ENCODE measurements at regions not wholly inside any gene's neighbourhood (a gene's known extent, or its start where the extent isn't known, plus 50 kb on each side); places are given as distances from the start of the nearest gene placed in this dataset.

DNA sequence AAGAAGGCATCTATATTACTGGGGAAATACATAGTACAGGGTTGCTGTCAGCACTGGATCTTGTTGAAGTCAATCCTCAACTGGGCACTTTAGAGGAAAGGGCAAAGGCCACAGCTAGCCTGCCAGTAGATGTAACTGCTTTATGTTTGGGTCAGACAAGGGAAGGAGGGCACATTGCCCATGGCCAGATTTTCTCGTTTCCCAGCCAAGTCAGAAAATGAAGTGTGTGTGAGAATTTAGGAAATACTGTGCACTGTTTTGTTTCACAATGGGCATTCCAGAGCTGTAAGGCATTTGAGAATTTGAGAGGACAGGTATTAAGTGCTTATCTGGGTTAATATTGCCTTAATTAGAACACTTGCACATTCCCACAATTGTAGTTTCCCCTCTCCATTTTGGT lies 183.9 kb upstream of the MCHR2 start:
- Histone ChIP-seq H3K9me3 (no peaks in the 10 kb centered on the region), H3K4me1 (peaks cover 0 to 26% (median 10%) of the 10 kb centered on the region in 4 donors), H3K36me3 (no peaks in the 10 kb centered on the region), H3K4me3 (no peak overlapping the region), H3K27ac (no peak overlapping the region), H3K27me3 (no peaks in the 10 kb centered on the region)
- TF ChIP-seq, protein P1, sequence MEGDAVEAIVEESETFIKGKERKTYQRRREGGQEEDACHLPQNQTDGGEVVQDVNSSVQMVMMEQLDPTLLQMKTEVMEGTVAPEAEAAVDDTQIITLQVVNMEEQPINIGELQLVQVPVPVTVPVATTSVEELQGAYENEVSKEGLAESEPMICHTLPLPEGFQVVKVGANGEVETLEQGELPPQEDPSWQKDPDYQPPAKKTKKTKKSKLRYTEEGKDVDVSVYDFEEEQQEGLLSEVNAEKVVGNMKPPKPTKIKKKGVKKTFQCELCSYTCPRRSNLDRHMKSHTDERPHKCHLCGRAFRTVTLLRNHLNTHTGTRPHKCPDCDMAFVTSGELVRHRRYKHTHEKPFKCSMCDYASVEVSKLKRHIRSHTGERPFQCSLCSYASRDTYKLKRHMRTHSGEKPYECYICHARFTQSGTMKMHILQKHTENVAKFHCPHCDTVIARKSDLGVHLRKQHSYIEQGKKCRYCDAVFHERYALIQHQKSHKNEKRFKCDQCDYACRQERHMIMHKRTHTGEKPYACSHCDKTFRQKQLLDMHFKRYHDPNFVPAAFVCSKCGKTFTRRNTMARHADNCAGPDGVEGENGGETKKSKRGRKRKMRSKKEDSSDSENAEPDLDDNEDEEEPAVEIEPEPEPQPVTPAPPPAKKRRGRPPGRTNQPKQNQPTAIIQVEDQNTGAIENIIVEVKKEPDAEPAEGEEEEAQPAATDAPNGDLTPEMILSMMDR (IDR thresholded peaks at IDR 0.05): no peak
- intact Hi-C loops (cut with DNase I; ENCODE audit: low total_unique reads): no loop called here
- DNase-seq: no peak

GRCh38 chr6:100176951-100177710 lies 183.1 kb upstream of the MCHR2 start:
- TF ChIP-seq, protein P1 (IDR thresholded peaks at IDR 0.05): no peak
- H3K4me1 ChIP-seq: peaks cover 0 to 26% (median 10%) of the 10 kb centered on the region in 4 donors
- H3K36me3 ChIP-seq: no peaks in the 10 kb centered on the region
- no peaks in the 10 kb centered on the region for H3K9me3 ChIP-seq
- H3K27me3 ChIP-seq: no peaks in the 10 kb centered on the region
- no peak overlapping the region for H3K4me3 ChIP-seq
- intact Hi-C loops (cut with DNase I; ENCODE audit: low total_unique reads): no loop called here
- H3K27ac ChIP-seq: no peak overlapping the region
- DNase-seq: no peak

DNA sequence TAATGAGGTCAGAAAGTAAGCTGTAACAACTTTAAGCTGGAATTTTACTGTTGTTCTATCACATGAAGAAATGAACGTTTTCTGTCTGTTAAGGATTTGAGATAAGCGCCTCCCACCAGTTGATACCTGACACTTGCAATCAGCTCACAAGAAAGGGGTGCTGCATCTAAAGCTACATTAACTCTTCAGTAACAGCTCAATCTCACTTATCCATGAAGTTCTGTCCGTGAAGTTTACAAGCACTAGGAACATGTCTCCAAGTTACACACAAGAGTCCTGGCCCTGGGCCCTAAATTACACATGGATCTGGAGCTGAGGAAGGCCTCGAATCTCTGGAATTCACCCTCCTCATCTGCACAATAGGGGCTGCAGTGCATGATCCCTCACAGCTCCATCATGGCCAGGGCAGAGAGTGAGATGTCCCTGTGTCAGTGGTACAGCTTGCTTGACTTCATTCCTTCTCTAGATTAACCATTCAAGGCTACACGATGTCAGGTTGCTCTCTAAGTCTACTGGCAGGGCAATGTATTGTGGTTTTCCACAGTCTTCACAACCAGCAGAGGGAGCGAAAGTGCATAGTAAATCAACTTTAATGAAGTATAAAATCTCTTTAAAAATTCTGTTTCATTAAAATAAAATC lies 182.4 kb upstream of the MCHR2 start:
- Histone ChIP-seq H3K27me3 (no peaks in the 10 kb centered on the region), H3K27ac (peak overlapping the region in 1 of 2 donors; percentile 16), H3K9me3 (no peaks in the 10 kb centered on the region), H3K36me3 (no peaks in the 10 kb centered on the region), H3K4me3 (no peak overlapping the region), H3K4me1 (peaks cover 0 to 26% (median 10%) of the 10 kb centered on the region in 4 donors)
- intact Hi-C loops (cut with DNase I; ENCODE audit: low total_unique reads): no loop called here
- DNase-seq: peak in 1 of 2 donors; percentile 34
- TF ChIP-seq, protein P1 (IDR thresholded peaks at IDR 0.05): no peak

DNA sequence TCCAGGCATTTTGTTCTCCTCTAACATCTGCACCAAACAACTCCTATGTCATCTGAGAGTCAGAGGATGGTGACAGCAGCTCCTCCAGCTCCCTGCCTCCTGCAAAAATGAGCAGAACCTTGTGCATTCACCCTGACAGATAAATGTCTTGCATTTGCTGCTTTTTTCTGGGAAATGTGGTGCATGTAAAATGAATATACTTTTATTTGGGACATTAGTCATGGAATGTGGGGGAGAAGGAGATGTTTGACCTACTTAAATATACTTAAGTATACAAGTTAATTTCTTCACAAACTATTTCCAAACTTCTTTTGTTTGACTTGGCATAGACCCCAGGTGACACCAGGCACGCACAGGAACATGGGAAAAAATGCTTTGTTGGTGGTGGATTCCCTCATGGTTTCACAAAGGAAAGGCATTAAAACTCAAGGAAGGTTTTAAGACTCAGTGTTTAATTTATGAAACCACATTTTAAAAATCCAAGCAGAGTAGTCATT lies 181.8 kb upstream of the MCHR2 start:
- Histone ChIP-seq H3K27me3 (no peaks in the 10 kb centered on the region), H3K9me3 (no peaks in the 10 kb centered on the region), H3K4me1 (peaks cover 0 to 26% (median 10%) of the 10 kb centered on the region in 4 donors), H3K27ac (peak overlapping the region in 1 of 2 donors; percentile 16), H3K4me3 (no peak overlapping the region), H3K36me3 (no peaks in the 10 kb centered on the region)
- TF ChIP-seq, protein P1 (IDR thresholded peaks at IDR 0.05): no peak
- intact Hi-C loops (cut with DNase I; ENCODE audit: low total_unique reads): no loop called here
- DNase-seq: no peak

DNA sequence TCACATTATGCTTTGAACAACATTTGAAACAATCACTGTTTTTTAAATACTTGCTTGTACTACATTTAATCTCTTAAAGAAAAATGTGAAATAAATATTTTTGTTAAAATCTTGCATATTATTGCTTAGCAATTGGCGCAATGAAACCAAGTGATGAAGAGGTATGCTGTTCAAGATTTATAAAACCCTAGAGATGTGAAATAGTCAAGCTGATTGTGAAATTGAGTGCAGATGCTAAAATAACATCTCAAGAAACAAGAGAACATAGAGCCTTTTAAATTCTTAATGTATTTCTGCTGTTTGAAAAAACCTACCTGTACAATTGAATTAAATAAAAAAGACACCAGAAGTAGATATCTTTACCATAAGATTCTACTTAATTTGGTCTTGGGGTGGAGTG lies 179.2 kb upstream of the MCHR2 start:
- intact Hi-C loops (cut with DNase I; ENCODE audit: low total_unique reads): no loop called here
- Histone ChIP-seq H3K27ac (no peak overlapping the region), H3K4me3 (no peak overlapping the region), H3K4me1 (peaks cover 0 to 26% (median 10%) of the 10 kb centered on the region in 4 donors), H3K36me3 (no peaks in the 10 kb centered on the region), H3K9me3 (no peaks in the 10 kb centered on the region), H3K27me3 (no peaks in the 10 kb centered on the region)
- TF ChIP-seq, protein P1 (IDR thresholded peaks at IDR 0.05): no peak
- no peak for DNase-seq

Measured in tibial artery (tissue), 4 donors.